MV-4-11 (cell line): ENCODE measurements at regions not wholly inside any gene's neighbourhood (a gene's known extent, or its start where the extent isn't known, plus 50 kb on each side); places are given as distances from the start of the nearest gene placed in this dataset.
A peak's percentile ranks its signal among the peaks of the same experiment; 100 is the strongest.

Source experiments
- DNase-seq: peaks from one replicate; lab custom pipeline; 2025; lab: John Stamatoyannopoulos, UW

DNA sequence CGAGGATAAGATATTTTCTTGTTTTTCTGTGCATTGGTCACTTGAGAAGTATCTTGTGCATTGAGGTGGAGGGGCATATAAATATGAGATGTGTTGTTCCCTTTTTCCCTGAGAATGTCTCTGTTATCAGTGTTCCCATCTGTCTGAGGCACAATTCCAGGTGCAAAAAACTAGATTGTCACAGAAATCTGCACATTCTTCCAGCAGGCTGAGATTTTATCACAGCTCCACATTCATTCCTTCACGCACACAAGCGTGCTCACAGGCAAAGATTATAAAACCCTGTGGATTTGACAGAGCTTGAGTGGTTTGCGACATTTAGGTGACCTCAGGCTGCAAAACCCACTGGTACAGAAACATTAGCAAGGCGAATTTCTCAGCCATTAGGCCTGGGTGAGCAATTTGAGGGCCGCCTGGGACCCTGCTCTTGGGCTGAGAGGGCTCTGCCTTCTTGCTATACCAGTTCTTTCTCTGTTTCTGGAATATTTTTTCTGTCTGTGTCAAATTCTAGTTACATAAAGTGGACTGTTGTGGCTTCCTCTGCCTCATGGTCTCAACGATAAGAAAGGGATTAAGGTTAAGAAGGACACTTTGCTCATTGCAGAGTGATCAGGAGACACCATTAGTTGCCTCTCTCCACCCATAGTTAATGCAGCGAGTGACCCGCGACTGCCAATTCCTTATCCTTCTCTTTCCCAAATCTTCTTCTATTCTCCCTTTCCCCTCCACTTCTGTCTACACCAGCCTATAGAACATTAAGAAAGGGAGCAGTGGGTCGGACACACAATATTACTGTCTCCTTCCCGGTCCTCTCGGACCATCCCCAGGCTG, 86.7 kb upstream of the C1QTNF7 start:
- DNase-seq: no peak

DNA sequence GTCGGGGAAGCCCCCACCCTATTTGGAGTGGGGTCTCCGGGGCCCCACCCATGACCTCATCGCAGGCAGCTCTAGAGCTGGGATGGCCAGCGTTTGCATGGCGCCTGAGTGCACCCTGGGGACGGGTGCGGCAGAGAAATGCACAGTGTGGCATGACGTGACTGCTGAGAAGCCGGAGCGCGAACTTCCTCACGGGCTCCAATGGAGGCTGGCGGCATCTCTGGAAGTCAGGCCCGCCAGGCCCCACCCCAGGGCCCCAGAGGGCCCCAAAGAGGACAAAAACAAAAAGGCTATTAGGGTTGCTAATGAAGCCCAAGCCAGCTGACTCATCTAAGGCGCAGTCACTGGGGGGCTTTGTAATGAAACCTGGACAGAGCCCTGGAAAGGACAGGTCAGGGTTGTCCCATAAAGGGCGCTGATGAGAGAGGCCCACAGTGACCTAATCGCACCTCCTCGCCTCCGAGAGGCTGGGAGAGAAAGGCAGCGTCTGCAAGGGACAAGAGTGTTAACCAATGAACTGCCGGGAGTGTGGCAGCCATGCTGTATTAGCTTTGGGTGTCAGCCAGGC, 86.0 kb upstream of the C1QTNF7 start:
- no peak for DNase-seq

DNA sequence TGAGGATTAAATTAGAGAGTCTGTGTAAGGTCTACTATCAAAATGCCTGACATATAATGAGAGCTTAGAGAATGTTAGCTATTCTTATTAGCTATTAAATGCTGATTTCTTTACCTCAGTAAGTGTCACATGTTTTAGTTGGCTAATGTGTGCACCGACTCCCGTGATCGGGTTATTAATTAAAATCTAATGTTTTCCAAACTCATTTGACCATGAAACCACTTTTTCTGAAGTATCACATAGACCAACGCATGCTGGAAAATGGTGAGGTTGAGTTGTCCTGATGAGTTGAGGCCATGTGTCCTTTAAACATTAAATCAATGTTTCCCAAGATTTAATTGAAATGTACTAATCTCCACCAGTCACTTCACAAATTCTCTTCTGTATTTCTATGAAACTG, 84.8 kb upstream of the C1QTNF7 start:
- DNase-seq: no peak

DNA sequence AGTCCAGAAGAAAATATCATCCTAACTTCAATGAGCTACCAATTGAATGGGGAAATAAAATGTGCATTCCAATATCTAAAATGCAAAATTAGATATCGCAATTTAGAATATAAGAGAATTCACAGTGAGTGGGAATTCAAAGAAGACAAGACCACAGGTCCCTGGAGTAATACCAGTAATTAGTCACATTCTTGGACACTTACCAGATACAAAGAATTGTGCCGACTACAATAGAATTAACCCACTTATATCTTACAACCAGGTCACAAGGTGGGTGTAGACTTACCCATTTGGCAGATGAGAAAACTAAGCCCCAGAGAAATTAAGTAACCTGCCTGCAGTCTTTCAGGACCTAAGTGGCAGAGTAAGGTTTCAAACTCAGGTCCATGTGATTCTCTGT, 84.3 kb upstream of the C1QTNF7 start:
- no peak for DNase-seq

DNA sequence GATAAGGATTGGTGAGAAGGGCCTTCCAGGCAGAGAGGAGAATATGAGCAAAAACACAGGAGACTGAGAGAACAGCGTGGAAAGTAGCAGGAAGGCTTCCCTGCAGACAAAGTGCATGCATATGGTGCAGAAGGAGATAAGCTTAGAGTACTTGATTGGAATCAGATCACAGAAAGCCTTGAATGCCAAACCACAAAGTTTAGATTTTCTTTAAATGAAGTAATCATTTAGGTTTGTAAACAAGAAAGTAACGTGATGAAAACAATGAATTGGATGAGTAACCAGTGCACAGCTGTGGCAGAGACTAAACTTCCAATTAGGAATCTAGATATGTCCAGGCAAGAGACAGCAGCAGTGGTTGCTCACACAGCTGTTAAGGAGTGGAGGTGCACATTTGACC, 83.8 kb upstream of the C1QTNF7 start:
- no peak for DNase-seq

DNA sequence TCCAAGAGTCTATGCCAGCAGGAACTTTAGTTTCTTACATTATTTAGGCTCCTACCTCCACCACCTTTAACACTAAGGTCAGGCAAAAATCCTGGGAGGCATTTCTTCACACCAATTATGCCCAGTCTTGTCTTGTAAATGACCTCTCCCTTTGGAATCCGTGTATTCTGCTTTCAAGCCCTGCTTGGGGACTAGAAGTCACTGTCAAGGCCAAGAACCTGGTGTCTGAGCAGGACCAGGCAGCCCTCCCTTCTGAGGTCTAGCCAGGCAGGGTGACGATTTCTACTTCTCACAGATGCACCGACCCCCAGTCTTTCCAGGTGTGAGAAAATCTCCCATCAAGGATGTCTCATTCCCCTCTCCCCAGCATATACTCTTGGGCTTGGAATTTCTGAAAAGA, 82.7 kb upstream of the C1QTNF7 start:
- DNase-seq: no peak

DNA sequence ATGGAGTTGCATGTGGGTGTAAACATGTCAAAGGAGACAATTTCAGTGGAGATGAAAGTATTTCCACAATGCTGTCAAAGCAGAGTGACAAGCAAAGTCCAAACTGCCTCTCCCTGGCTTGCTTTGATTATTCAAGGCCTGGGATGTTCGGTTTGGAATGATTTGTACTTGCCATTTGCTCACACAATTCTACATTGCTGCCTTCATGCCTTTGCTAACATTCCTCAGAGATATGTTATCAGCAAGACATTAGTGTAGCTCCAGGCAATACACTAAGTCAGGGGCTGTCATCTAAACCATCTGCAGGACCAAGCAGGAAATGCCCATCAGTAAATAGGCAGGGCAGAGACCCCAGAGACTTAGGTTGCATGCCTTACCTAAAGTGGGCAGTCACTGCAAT, 79.6 kb upstream of the C1QTNF7 start:
- no peak for DNase-seq

DNA sequence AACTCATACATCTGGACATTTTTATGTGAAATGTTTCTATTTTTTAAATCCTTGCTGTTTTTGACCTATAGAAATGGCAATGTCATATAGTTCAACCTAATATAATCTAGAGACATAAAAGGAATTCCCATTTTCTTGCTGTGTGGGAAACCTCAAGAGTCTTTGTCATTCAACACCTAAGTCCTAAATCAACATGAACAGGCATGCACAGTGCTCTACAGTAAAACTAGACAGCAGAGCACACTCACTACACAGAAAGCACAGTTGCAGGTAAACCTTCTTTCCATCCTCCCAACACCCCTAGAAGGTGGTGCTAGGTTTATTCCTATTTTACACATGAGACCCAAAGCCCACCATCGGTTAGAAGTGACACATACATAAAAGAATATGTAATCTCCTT, 79.1 kb upstream of the C1QTNF7 start:
- DNase-seq: no peak

DNA sequence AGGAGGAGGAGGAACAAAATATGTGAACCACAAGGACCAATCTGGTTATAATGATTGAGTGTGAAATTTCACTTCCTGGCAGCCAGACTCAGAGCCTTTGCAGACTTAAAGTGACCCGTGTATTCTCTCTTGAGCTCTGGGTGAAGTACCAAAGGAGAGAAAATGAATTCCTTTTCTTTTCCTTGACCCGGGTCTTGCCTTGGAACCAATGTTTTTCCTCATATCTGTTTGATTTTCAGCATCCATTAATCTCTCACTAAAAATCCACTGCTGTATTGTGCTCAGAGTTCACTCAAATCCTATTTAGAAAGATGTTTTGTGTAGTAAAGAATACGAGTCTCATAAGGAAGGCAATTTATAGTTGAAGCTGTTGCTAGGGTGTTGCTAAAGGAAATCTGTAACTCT, 78.3 kb upstream of the C1QTNF7 start:
- peak; percentile 56 for DNase-seq

DNA sequence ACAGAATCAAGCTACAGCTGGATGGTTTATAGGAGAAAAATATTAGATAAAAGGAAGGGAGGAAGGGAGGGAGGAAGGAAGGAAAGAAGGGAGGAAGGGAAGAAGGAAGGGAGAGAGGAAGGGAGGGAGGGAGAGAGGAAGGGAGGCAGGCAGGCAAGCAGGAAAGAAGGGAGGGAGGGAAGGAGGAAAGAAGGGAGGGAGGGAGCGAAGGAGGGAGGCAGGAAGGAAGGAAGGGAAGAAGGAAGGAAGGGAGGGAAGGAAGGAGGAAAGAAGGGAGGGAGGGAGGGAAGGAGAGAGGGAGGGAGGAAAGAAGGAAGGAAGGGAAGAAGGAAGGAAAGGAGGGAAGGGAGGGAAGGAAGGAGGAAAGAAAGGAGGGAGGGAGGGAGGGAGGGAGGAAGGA, 77.9 kb upstream of the C1QTNF7 start:
- DNase-seq: no peak

DNA sequence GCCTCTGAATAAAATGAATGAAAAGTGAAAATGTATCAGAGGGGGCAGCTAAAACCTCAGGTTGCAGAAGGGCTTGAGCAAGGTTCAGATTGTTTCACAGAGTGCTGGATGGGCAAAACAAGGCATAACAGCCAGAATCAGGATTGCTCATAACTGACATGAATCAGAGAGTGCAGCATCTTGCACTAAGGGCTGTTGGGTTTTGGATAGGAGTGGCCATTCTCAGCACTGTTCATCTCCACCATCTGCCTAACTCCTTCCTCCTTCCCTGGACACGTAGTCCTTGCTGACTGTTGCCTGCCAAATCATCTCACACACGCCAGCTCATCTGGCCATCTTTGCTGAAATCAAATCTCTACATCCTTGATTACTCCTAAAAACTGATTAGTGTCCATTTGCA, 75.3 kb upstream of the C1QTNF7 start:
- no peak for DNase-seq

DNA sequence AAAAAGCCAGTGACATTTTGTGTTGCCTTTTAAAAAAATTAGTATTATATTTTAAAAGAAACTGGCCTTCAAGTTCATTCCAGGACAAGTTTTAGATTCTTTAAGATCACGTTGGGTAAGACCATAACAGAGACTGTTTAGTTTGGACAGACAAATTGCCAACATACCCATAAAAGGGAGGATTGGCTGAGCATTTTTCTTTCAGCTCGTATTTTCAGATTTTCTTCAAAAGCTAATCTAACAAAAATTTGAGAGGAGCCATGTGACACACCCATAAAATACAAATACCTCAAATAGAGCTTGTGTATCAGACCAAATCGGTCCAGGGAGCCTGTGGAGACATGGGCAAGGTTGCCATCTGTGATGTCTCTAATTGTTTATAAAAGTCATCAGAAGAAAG, 74.6 kb upstream of the C1QTNF7 start:
- no peak for DNase-seq

DNA sequence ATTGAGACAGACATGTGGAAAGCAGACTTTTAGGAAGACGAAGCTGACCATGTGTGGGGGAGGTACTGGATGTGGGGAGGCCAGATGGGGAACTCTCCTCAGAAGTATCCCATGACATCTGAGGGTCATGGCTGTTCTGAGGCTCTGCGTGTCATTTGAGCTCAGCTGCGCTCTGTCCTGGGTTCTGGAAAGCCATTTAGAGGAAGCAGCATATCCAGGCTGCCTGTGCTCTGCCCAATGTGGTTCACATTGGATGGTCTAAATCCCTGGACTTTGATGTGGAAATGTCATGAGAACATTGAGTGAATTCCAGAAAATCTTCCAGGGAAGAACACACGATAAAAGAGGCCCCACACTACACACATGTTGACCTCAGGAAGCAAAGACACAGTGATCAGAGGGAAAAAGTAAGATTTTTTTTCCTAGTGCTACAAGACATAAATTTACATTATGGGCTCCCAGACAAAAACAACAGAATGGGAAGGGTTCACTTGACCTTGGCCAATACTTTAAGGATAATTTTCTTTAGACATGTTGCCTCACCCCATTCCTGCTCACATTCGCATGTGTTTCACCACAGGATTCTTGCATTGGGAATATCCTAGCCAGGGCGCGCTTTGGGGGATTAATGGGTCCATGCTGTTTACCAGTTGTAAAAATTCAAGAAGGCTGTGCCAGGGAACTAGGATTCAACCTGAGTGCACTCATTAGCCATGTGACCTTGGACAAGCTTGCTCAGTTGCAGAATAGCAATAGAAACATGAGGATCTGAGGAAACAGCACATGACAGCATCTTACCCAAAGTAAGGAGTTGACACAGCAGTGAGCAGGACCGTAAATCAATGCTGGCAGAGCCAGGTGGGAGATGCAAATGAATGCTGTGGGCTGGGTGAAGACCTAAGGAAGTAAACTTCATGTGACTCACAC, 73.2 kb upstream of the C1QTNF7 start:
- no peak for DNase-seq

DNA sequence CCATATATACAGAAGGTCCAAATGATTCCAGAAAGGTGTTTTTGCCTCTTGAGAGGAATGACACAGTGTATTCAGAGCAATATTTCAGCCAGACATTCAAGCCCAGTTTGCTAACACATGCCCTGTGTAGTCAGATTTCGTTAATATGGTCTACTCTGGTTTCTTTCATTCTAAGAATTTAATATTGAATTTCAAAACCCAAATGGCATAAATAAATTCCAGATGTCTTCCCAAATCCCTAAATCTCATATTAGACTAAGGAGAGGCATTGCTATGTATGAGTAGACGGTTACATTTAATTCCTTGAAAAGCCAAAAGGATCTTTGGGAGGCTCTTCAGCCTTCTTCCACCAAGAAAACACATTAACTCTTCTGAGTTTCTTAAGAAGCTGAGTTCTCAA, 66.3 kb upstream of the C1QTNF7 start:
- DNase-seq: no peak

DNA sequence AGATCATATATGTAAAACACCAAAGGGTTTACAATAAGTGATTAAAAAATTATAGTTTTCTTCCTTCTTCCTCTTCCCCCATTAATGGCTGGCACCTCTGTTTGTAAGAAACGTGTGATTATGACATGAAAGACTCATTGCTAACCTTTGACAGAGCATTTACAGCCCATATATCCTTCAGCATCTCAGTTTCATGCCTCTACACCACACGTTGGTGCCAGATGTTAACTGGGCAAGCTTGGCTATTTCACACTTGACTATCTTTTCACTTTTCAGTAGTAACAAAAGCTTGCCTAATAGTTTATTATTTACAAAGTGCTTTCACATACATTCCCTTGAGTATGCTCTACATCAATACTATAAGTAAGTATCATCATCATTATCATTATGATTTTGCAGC, 65.3 kb upstream of the C1QTNF7 start:
- no peak for DNase-seq

DNA sequence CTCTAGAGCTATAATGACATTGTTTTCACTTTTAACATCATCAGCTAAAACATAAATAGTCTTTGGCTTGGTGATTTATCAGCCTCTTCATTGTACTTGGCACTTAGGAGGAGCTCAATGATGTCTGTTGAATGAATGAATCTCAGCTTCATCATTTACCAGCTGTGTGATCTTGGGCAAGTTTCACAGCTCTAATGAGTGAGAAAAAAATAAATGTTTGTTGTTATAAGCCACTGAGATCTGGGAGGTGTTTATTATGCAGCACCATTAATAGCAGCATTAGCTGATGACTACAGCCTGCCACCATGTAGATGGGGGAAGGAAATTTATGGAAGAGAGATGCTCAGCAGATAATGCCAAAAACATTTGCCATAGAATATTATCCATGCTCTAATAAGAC, 63.6 kb upstream of the C1QTNF7 start:
- no peak for DNase-seq

DNA sequence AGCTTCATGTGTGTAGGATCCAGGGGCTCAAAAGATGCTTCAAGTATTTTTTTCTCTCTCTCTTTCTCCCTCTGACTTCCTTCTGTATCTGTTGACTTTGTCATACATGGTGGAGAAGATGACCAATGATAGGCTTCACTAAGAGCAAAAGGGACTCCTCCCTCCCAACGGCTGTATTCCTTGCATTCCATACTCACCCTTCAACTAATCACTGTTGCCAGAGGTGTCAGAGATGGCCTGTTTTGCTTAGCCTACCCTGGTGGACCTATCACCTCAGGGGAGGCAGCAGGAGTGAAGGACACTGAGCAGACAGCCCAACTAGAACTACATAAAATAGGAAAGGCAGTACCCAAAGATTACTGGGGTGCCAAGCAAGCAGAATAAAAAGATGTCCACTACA, 62.2 kb upstream of the C1QTNF7 start:
- DNase-seq: no peak

DNA sequence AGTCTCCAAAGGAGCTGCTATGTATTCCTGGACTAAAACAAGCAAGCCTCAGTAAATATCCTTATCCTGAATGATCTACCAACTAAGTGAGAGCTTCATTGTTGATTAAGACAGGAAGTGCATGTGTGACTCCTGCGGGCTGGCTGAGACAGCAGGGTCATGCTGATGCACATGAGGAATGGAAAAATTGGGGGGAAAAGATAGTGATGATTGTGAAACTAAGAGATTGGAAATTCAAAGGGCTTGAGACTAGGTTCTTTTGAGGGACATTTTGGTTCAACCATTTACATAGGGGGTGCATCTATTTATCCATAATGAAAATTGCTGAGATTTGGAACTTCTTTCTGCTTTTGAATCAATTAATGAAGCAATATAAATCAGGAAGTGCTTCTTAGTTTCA, 61.1 kb upstream of the C1QTNF7 start:
- DNase-seq: no peak

DNA sequence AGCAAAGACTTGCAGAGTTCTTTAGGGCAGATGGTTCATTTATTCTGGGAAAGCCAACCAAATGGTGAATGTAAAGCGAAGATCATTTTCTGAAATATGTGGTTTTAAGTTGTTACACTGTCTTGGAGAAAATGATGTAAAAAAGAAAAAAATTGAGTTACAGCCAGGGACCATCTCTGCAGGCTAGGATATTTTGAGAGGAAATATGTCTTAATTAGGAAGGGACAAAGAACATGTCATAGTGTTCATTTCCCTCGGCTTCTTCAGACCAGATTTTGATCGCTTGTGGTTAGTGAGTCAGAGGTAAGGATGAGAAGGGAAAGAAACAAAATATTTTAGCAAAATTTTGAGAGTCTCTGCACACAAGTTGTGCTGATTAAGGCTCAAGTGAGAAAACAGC, 59.0 kb upstream of the C1QTNF7 start:
- peak; percentile 73 for DNase-seq

DNA sequence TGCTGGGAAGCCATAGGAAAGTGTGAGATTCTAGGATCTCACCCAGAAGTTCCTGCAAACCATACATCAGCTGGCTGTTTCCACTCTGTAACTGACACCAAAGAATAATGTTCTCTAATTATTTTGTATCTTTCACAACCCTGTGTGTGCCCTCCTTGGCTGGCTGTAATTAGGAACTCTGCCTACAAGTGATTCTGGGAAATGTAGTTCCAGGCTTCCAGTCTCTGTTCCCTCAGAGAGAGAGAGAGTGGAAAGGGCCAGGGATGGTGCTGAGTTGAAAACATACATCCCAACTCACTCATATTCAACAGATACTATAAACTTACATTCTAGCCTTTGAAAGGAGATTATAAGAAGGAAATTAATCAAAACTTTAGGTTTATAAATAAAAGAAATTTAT, 57.5 kb upstream of the C1QTNF7 start:
- no peak for DNase-seq

DNA sequence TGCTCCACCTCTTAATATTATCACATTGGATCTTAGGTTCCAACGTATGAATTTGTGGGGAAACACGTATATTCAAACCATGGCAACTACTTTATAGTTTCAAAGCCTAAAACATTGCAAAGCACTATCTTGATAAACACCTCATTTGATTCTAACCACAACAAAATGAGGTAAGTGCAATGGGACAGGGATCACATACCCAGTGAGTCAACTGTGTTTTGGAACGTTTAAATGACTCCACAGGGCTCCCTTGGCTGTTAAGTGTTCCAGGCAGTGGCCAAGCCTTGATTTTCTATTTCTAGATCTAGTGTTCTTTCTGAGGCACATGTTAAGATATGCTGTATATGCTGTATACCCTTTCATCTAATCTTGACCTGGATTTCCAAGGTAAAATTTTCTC, 54.5 kb upstream of the C1QTNF7 start:
- DNase-seq: no peak

DNA sequence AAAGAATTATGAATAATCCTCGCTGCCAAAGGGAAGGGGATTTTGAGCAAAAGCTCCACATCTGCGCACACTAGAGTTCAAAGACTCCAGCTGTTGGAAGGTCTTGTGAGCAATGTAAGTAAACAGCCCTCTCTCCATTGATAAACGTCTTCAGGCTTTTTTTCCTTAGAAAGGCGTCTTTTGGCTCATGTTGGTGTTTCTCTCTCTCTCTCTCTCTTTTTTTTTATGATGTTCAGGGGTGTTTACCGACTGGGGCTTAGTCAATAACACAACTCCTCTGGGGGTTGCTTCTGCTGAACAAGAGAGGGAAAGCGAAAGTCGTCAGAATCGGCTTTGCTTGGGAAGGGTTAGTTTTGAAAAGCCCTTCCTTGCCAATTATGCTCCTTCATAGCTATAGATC, 53.2 kb upstream of the C1QTNF7 start:
- DNase-seq: no peak

DNA sequence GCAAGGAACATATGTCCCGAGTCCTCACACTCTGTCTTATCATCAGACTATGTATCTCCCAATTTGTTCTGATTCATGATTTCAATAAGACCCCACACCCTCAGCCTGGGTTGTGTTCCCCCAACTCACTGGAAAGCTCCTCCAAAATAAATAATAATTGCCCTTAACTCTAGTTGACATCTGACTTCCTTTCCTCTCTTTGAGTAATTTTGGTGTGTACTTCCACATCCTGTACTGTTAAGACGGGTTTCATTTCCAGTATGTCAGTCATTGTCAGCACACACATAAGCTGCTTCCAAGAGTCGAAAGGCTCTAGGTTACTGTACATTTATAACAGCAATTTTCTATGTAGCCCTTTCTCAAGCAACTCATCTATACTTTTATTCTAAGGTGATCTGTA, 52.2 kb upstream of the C1QTNF7 start:
- peak; percentile 77 for DNase-seq
